ENCODE measurements at regions not wholly inside any gene's neighbourhood (a gene's known extent, or its start where the extent isn't known, plus 50 kb on each side); places are given as distances from the start of the nearest gene placed in this dataset.
A peak's percentile ranks its signal among the peaks of the same experiment; 100 is the strongest.
"Not testable (repeated sequence)": the region's sequence is repeated elsewhere in the genome, so short reads cannot be mapped to it uniquely, and the experiment has no call there.

DNA sequence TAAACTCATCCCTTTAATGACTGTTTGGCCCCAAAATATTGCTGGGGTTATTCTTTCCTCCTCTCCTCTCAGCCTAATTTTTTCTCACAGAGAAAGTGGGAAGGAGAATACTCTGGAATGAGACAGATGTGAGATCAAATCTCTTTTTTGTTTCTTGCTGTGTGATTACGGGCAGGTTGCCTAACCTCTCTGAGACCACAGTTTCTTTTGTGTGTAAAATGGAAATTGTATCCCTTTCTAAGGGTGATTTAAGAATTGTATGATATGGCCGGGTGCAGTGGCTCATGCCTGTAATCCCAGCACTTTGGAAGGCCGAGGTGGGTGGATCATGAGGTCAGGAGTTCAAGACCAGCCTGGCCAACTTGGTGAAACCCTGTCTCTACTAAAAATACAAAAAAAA is 111.5 kb upstream of the MRPS22 start:
- ATAC-seq; H3K9me3 ChIP-seq (ENCODE audit: low read length); BruUV-seq (replicated peaks); DNase-seq (ENCODE audit: low spot score); H3K9ac ChIP-seq (ENCODE audit: insufficient read depth, low read depth, low read length); in situ Hi-C loops (cut with HindIII; ENCODE audit: extremely low pct_ligation_motif_present, low pct_unique_long_range_greater_than_20kb); H4K20me1 ChIP-seq (ENCODE audit: insufficient read depth, low read length); H3K4me2 ChIP-seq (ENCODE audit: low read depth, low read length); H2AFZ ChIP-seq (ENCODE audit: low read length); H3K4me3 ChIP-seq (replicated peaks in 1 of 3; ENCODE audit: insufficient read depth in 1 of 3, low read depth in 2 of 3, low read length in 3 of 3); H3K4me1 ChIP-seq (ENCODE audit: insufficient read depth, low read length); intact Hi-C loops (cut with micrococcal nuclease; ENCODE audit: unreplicated experiment); FAIRE-seq; CTCF ChIA-PET (ENCODE audit: low intra/inter-chr PET ratio, low total read pairs); H3K79me2 ChIP-seq (ENCODE audit: insufficient read depth, low read length); H3K27ac ChIP-seq (ENCODE audit: extremely low read length, insufficient read depth, low read length); POLR2A ChIA-PET; H3K27me3 ChIP-seq (ENCODE audit: control insufficient read depth in 1 of 2, insufficient read depth in 2 of 2, low read length in 2 of 2); H3K36me3 ChIP-seq (replicated peaks in 1 of 2; ENCODE audit: control insufficient read depth in 1 of 2, insufficient read depth in 2 of 2, low read length in 2 of 2): not testable (repeated sequence)
- 21% methylated on average over 3 of the region's 3 CpGs for WGBS (ENCODE audit: low lambda C conversion rate)
- peak; percentile 68; the same call in 1 of the 2 replicates for TF ChIP-seq ZNF768 (CRISPR knock-in tag; IDR thresholded peaks at IDR 0.05)

- Histone ChIP-seq H4K20me1 (ENCODE audit: insufficient read depth, low read length) (no peaks in the 10 kb centered on the region), H3K27ac (ENCODE audit: extremely low read length, insufficient read depth, low read length) (no peak overlapping the region), H3K4me3 (replicated peaks in 1 of 3; ENCODE audit: insufficient read depth in 1 of 3, low read depth in 2 of 3, low read length in 3 of 3) (no peak overlapping the region), H3K36me3 (replicated peaks in 1 of 2; ENCODE audit: control insufficient read depth in 1 of 2, insufficient read depth in 2 of 2, low read length in 2 of 2) (no peaks in the 10 kb centered on the region), H3K27me3 (ENCODE audit: control insufficient read depth in 1 of 2, insufficient read depth in 2 of 2, low read length in 2 of 2) (peaks cover 0 to 13% of the 10 kb centered on the region in 2 experiments; a peak in 1 of 5 replicates), H3K4me2 (ENCODE audit: low read depth, low read length) (no peak overlapping the region), H3K9ac (ENCODE audit: insufficient read depth, low read depth, low read length) (no peak overlapping the region), H3K9me3 (ENCODE audit: low read length) (no peaks in the 10 kb centered on the region), H3K79me2 (ENCODE audit: insufficient read depth, low read length) (no peaks in the 10 kb centered on the region), H3K4me1 (ENCODE audit: insufficient read depth, low read length) (no peaks in the 10 kb centered on the region), H2AFZ (ENCODE audit: low read length) (no peak overlapping the region)
- no peak for FAIRE-seq
- ATAC-seq = no peak
- BruUV-seq (replicated peaks) = no TSS peak
- DNase-seq (ENCODE audit: low spot score) = no peak
- ChIA-PET POLR2A (no interaction called here), CTCF (ENCODE audit: low intra/inter-chr PET ratio, low total read pairs) (no interaction called here)
- intact Hi-C loops (cut with micrococcal nuclease; ENCODE audit: unreplicated experiment) (no loop called here), in situ Hi-C loops (cut with HindIII; ENCODE audit: extremely low pct_ligation_motif_present, low pct_unique_long_range_greater_than_20kb) (no loop called here)
- WGBS (ENCODE audit: low lambda C conversion rate) = 77% methylated on average over 3 of the region's 3 CpGs
- TF ChIP-seq SNRNP70 (IDR thresholded peaks at IDR 0.05; ENCODE audit: low read depth, low read length) (no peak), MNT (IDR thresholded peaks at IDR 0.05) (peak; percentile 22; the same call in 1 of the 2 replicates)
Observed at GRCh38 chr3:139234491-139234890, 109.3 kb upstream of the MRPS22 start.
